Epithelial cell of prostate (primary cell): ENCODE measurements at regions not wholly inside any gene's neighbourhood (a gene's known extent, or its start where the extent isn't known, plus 50 kb on each side); places are given as distances from the start of the nearest gene placed in this dataset.
A peak's percentile ranks its signal among the peaks of the same experiment; 100 is the strongest.
"Not testable (repeated sequence)": the region's sequence is repeated elsewhere in the genome, so short reads cannot be mapped to it uniquely, and the experiment has no call there.

Source experiments
- DNase-seq: peaks from one replicate; pipeline ENCODE4 v3.0.0-alpha.2; 2011; ENCODE audit warnings: low read depth, low spot score
- H3K27ac ChIP-seq: fragments of 450-650 bp; 2 replicates; pipeline ENCODE4 v1.5.1; 2017; ENCODE audit warnings: mild to moderate bottlenecking

DNA sequence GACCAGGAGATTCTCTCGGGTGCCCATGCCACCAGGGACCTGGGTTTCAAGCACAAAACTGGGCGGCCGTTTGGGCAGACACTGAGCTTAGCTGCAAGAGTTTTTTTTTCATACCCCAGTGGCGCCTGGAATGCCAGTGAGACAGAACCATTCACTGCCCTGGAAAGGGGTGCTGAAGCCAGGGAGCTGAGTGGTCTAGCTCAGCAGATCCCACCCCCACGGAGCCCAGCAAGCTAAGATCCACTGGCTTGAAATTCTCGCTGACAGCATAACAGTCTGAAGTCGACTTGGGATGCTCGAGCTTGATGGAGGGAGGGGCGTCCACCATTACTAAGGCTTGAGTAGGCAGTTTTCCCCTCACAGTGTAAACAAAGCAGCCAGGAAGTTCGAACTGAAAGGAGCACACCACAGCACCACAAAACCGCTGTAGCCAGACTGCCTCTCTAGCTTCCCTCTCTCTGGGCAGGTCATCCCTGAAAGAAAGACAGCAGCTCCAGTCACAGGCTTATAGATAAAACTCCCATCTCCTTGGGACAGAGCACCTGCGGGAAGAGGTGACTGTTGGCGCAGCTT is 157.7 kb downstream of the GIPC2 start:
- DNase-seq, H3K27ac ChIP-seq: not testable (repeated sequence)

GRCh38 chr1:78210175-78210574 is 164.4 kb downstream of the GIPC2 start:
- H3K27ac ChIP-seq, result no peak overlapping the region
- DNase-seq, result no peak

DNA sequence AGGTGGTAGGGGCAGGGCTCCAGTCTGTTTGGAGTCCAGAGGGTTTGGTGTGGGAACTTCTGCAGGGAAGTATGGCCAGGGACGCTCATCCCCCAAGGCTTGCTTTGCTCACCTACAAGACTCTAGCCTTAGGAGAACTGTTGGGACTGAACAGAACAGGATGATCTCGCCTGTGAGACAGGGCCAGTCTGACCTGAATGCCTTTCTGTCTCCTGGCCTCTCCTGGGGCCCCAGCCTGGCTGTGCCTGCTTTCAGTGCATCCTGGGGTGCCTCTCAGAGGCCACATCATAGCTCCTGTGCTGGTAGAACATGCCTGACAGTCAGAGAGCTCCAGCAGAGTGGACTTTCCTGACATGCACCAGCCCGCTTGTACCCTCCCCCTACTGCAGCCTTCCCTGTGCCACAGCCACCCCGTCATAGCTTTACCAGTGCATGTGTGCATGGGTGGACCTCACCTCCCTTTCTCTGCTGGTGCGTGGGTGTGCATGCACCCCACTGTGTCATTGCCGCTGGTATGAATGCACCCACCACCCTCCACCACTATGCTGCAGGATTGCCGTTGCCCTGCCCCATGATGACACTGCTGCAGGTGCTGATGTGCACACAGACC is 165.8 kb downstream of the GIPC2 start:
- no peak overlapping the region for H3K27ac ChIP-seq
- DNase-seq, result no peak

GRCh38 chr1:78214334-78214733 is 168.6 kb downstream of the GIPC2 start:
- DNase-seq, result no peak
- H3K27ac ChIP-seq, result peak overlapping the region; percentile 18

DNA sequence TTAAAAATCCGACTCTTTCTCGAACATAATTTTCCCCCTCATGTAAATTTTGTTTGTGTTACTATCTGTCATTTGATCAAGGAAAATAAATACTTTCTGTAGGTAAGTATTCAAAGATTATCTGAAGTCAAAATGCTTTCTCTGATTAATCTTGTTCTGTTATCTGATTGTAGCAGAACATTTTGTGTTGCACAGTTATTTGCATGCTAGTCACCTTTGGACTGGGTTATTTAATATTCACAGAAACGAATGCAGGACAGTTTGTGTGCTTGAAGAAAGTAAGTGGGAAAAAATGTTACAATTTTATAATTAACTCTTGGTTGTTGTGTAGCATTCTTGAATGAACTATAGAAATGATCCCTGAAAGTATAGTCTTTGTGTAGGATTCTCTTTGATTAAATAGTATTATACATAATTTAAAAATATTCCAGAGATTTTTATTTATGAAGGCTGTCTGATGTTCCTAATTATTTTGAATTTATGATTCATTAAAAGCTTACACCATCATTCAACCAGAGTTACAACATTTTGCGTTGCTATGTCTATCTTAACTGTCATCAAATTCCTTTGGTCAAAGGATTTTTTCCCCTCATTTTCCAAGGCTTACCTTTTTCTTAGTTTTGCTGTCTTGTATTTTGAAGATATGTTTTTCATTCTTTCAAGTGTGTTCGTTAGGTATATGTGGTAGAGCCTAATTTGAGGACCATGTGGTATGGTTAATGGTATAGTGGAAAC is 176.6 kb downstream of the GIPC2 start:
- no peak overlapping the region for H3K27ac ChIP-seq
- no peak for DNase-seq

GRCh38 chr1:78222960-78223358 is 177.2 kb downstream of the GIPC2 start:
- no peak for DNase-seq

GRCh38 chr1:78223417-78224215 is 177.8 kb downstream of the GIPC2 start:
- DNase-seq, result no peak

More at GRCh38 chr1:78222960-78223358, 177.2 kb downstream of the GIPC2 start:
- H3K27ac ChIP-seq, result no peak overlapping the region

DNA sequence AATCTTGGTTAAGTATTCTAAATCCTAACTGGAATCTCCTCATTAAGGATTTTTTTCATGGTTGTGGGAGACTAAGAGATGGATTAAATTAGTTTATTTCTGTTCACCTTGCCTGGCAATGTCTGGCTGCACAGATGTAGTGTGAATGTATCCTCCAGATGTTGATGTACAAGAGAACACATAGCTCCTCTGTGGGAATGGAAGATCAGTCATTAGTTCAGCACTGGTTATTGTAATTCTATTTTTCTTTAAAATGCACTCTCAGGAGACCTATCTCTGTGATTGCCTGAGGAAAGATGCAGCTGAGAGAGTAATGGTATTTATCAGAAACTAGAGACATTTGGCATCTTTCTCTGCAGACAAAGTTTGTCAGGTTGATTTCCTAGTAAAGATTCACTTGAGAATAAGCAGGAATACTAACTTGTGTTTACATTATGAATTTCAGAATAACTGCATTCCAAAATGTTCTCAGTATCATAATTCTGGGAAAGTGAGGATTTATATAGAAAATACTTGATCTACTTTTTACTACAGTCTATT is 178.6 kb downstream of the GIPC2 start:
- no peak overlapping the region for H3K27ac ChIP-seq
- DNase-seq, result no peak

More at GRCh38 chr1:78223417-78224215, 177.8 kb downstream of the GIPC2 start:
- no peak overlapping the region for H3K27ac ChIP-seq

GRCh38 chr1:78224861-78225552 is 179.2 kb downstream of the GIPC2 start:
- H3K27ac ChIP-seq, result no peak overlapping the region
- DNase-seq, result no peak

- no peak overlapping the region for H3K27ac ChIP-seq
- DNase-seq, result no peak
Measured at GRCh38 chr1:78226784-78227183, 181.0 kb downstream of the GIPC2 start.

DNA sequence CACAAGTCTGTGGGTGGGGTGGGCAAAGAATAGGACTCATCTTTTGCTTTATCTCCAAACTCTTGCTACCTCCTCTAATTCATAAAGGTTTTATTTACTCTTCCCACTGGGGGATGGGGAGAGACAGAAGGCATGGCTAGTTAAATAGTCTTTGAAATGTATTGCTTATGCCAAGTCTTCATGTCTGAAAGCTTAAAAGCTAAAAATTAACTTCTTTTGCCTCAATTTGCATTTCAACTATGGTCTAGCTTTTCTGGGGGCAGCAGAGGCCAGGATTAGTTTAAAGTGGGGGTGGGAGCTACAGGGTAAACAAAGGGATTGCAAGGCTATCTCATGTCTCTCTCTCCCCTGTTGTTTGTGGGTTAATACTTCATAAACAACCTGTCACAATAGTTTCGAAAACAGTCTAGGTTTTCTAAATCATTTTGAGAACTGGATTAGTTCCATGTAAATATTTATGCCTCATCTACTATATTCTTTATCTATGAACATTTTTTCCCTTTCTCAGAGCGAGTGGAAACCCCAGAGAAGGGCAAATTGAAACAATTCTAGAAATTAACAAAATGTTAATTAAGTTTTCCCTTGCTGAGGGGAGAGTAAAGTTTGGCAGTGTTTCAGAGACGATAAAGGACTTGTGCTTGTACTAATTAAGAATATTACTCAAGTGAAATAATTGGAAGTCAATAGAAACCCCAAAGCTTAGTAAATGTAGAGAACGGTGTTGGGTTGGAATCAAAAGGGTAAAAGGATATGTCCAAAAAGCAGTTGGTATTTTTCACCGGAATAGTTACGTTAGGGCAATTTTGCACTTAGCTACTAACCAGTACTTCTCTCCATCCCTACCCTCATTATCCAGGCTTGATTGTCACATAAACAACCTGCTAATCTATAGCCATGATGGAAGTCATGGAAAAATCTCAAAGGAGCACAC is 182.2 kb downstream of the GIPC2 start:
- H3K27ac ChIP-seq, result no peak overlapping the region
- no peak for DNase-seq

GRCh38 chr1:78229344-78229743 is 183.6 kb downstream of the GIPC2 start:
- peak; percentile 66 for DNase-seq

DNA sequence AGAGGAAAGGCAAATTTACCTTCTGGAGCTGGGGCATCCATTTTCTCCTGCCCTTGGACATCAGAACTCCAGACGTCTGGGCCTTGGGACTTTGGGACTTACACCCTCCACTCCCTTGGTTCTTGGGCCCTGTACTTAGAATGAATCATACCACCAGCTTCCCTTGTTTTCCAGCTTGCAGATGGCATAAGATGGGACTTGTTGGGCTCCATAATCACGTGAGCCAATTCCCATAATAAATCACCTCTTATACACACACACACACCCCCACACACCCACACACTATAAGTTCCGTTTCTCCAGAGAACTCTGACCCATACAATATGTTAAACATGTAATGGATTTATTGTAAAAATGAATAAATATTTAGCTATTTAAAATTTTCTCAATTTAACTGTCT is 185.7 kb downstream of the GIPC2 start:
- no peak overlapping the region for H3K27ac ChIP-seq
- no peak for DNase-seq

More at GRCh38 chr1:78229344-78229743, 183.6 kb downstream of the GIPC2 start:
- H3K27ac ChIP-seq, result peak overlapping the region; percentile 4

- no peak for DNase-seq
- H3K27ac ChIP-seq, result no peak overlapping the region
Measured at GRCh38 chr1:78231894-78232293, 186.1 kb downstream of the GIPC2 start.

- no peak overlapping the region for H3K27ac ChIP-seq
- no peak for DNase-seq
Measured at GRCh38 chr1:78232630-78233029, 186.9 kb downstream of the GIPC2 start.

GRCh38 chr1:78234496-78234895 is 188.7 kb downstream of the GIPC2 start:
- no peak overlapping the region for H3K27ac ChIP-seq
- no peak for DNase-seq

- H3K27ac ChIP-seq, result peak overlapping the region; percentile 61
- DNase-seq, result no peak
Measured at GRCh38 chr1:78236716-78237115, 190.9 kb downstream of the GIPC2 start.

GRCh38 chr1:78237364-78237916 is 191.7 kb downstream of the GIPC2 start:
- peak; percentile 76 for DNase-seq
- H3K27ac ChIP-seq, result peak overlapping the region; percentile 61
